ENCODE measurements at regions not wholly inside any gene's neighbourhood (a gene's known extent, or its start where the extent isn't known, plus 50 kb on each side); places are given as distances from the start of the nearest gene placed in this dataset.

DNA sequence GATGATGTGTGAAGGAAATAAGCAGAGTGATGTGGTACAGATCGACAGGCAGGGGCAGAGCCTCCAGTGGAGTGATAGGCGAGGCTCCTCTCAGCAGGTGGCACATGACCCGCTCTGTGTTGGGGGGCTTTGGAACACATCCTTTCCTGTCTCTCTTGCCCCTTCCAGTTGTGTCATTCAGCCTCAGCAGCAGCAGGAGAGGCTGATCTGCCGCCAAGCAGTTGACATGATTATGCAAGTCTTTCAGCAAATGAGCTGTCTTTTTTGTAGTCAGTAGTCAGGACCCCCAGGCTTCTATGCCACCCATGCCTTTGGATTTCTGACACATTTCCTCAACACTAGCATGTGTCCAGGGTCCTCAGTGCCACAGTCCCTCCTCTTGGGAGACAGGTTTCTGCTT is 307.1 kb upstream of the C1orf174 start:
- BruUV-seq (replicated peaks), result no TSS peak
- intact Hi-C loops (cut with micrococcal nuclease), result no loop called here
- Mint-ChIP-seq H3K9me3 (ENCODE audit: unreplicated experiment) (peaks cover 32% of the 10 kb centered on the region), H3K36me3 (ENCODE audit: insufficient read depth, unreplicated experiment) (no peaks in the 10 kb centered on the region), H3K4me3 (ENCODE audit: unreplicated experiment) (no peak overlapping the region), H3K4me1 (ENCODE audit: insufficient read depth, unreplicated experiment) (no peaks in the 10 kb centered on the region), H3K27ac (ENCODE audit: low read depth, unreplicated experiment) (no peak overlapping the region), H3K27me3 (ENCODE audit: insufficient read depth, unreplicated experiment) (no peaks in the 10 kb centered on the region)
- CTCF ChIA-PET, result no interaction called here
- POLR2A ChIA-PET, result interaction anchor here (0.6 kb wide), 1 partner anchor 1121 kb away, joined by 3 read pairs; no protein-coding TSS in a partner anchor
- DNase-seq (ENCODE audit: unreplicated experiment), result no peak
- TF ChIP-seq, protein P1, sequence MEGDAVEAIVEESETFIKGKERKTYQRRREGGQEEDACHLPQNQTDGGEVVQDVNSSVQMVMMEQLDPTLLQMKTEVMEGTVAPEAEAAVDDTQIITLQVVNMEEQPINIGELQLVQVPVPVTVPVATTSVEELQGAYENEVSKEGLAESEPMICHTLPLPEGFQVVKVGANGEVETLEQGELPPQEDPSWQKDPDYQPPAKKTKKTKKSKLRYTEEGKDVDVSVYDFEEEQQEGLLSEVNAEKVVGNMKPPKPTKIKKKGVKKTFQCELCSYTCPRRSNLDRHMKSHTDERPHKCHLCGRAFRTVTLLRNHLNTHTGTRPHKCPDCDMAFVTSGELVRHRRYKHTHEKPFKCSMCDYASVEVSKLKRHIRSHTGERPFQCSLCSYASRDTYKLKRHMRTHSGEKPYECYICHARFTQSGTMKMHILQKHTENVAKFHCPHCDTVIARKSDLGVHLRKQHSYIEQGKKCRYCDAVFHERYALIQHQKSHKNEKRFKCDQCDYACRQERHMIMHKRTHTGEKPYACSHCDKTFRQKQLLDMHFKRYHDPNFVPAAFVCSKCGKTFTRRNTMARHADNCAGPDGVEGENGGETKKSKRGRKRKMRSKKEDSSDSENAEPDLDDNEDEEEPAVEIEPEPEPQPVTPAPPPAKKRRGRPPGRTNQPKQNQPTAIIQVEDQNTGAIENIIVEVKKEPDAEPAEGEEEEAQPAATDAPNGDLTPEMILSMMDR (IDR thresholded peaks at IDR 0.05; ENCODE audit: unreplicated experiment), result no peak

DNA sequence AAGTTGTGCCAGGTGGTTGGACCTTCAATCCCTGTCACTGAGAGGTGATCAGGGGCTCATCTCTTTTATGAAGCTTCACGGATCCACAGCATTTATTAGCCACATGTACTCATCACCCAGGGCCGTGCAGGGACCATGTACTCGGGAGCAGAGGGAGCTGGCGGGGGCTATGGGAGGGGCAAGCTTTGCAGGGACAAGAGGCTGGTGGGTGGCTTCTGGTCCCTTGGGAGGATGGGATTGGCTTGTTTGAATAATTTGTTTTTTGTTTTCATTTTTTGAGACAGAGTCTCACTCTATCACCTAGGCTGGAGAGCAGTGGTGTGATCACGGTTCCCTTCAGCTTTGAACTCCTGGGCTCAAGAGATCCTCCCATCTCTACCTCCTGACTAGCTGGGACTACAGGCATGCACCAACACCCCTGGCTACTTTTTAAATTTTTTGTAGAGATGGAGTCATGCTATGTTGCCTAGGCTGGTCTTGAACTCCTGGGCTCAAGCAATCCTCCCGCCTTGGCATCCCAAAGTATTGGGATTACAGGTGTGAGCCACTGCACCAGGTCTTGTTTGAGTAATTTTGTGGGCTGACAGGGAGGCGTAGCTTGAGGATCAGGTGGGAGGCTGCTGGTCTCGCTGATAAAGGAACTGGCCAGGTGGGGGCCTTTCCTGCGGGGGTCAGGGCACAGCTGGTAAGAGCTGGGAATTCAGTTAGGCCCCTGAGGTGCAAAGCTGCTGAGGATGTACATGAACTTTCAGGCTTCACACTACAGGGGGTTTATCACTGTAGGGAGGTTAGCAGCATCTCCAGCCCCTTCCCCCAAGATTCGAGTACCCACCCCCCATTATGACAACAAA is 308.0 kb upstream of the C1orf174 start:
- POLR2A ChIA-PET, result interaction anchor here (0.6 kb wide), 1 partner anchor 1120 kb away, joined by 3 read pairs; no protein-coding TSS in a partner anchor
- H3K4me1 Mint-ChIP-seq (ENCODE audit: insufficient read depth, unreplicated experiment), result no peaks in the 10 kb centered on the region
- DNase-seq (ENCODE audit: unreplicated experiment), result no peak
- H3K27ac Mint-ChIP-seq (ENCODE audit: low read depth, unreplicated experiment), result no peak overlapping the region
- TF ChIP-seq, protein P1 (IDR thresholded peaks at IDR 0.05; ENCODE audit: unreplicated experiment), result no peak
- CTCF ChIA-PET, result interaction anchor here (0.7 kb wide), 1 partner anchor 48 kb away, joined by 3 read pairs; no protein-coding TSS in a partner anchor
- no peaks in the 10 kb centered on the region for H3K27me3 Mint-ChIP-seq (ENCODE audit: insufficient read depth, unreplicated experiment)
- intact Hi-C loops (cut with micrococcal nuclease), result no loop called here
- no TSS peak for BruUV-seq (replicated peaks)
- H3K36me3 Mint-ChIP-seq (ENCODE audit: insufficient read depth, unreplicated experiment), result no peaks in the 10 kb centered on the region
- H3K9me3 Mint-ChIP-seq (ENCODE audit: unreplicated experiment), result peaks cover 29% of the 10 kb centered on the region
- H3K4me3 Mint-ChIP-seq (ENCODE audit: unreplicated experiment), result no peak overlapping the region

DNA sequence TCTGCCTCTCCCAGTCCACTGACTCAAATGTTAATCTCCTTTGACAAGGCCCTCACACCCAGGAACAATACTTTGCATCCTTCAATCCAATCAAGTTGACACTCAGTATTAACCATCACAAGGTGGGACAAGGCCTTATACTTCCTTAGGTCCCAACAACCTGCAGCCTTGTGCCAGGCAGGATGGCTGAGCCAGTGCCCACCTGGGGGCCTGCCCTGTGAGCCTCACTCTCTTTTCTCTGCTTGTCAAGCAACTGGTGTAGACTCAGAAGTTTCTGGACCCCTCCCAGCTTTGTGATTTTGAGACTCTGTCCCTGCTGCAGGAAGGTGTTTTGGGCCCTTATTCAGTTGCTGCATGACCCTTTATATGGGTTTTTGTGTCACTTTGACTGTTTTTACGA is 310.0 kb upstream of the C1orf174 start:
- Mint-ChIP-seq H3K9me3 (ENCODE audit: unreplicated experiment) (peaks cover 22% of the 10 kb centered on the region), H3K27me3 (ENCODE audit: insufficient read depth, unreplicated experiment) (no peaks in the 10 kb centered on the region), H3K27ac (ENCODE audit: low read depth, unreplicated experiment) (no peak overlapping the region), H3K4me3 (ENCODE audit: unreplicated experiment) (no peak overlapping the region), H3K36me3 (ENCODE audit: insufficient read depth, unreplicated experiment) (no peaks in the 10 kb centered on the region), H3K4me1 (ENCODE audit: insufficient read depth, unreplicated experiment) (no peaks in the 10 kb centered on the region)
- TF ChIP-seq, protein P1 (IDR thresholded peaks at IDR 0.05; ENCODE audit: unreplicated experiment), result no peak
- no TSS peak for BruUV-seq (replicated peaks)
- POLR2A ChIA-PET, result no interaction called here
- no peak for DNase-seq (ENCODE audit: unreplicated experiment)
- CTCF ChIA-PET, result interaction anchor here (0.7 kb wide), 1 partner anchor 1306 kb away, joined by 3 read pairs; no protein-coding TSS in a partner anchor
- intact Hi-C loops (cut with micrococcal nuclease), result no loop called here

DNA sequence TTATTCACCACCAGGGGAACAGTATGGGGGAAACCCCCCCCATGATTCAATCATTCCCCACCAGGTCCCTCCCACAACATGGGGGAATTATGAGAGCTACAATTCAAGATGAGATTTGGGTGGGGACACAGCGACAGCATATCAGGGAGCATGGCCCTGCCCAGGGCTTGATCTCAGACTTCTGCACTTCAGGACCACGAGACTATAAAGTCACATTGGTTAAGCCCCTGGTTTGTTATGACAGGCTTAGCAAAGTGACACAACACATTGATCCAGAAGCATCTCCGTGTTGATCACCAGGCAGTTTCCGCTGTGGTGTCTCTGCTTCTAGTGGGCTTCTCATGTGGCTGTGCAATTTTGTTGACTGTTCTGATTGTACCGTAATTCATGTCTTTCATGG is 312.7 kb upstream of the C1orf174 start:
- peaks cover 28% of the 10 kb centered on the region for H3K9me3 Mint-ChIP-seq (ENCODE audit: unreplicated experiment)
- no peaks in the 10 kb centered on the region for H3K4me1 Mint-ChIP-seq (ENCODE audit: insufficient read depth, unreplicated experiment)
- peaks cover 6% of the 10 kb centered on the region for H3K36me3 Mint-ChIP-seq (ENCODE audit: insufficient read depth, unreplicated experiment)
- no peak overlapping the region for H3K4me3 Mint-ChIP-seq (ENCODE audit: unreplicated experiment)
- TF ChIP-seq, protein P1 (IDR thresholded peaks at IDR 0.05; ENCODE audit: unreplicated experiment), result no peak
- CTCF ChIA-PET, result no interaction called here
- DNase-seq (ENCODE audit: unreplicated experiment), result no peak
- intact Hi-C loops (cut with micrococcal nuclease), result no loop called here
- no TSS peak for BruUV-seq (replicated peaks)
- POLR2A ChIA-PET, result no interaction called here
- H3K27me3 Mint-ChIP-seq (ENCODE audit: insufficient read depth, unreplicated experiment), result no peaks in the 10 kb centered on the region
- no peak overlapping the region for H3K27ac Mint-ChIP-seq (ENCODE audit: low read depth, unreplicated experiment)

Data from MCF 10A (cell line).